ENCODE measurements at regions not wholly inside any gene's neighbourhood (a gene's known extent, or its start where the extent isn't known, plus 50 kb on each side); places are given as distances from the start of the nearest gene placed in this dataset.

GRCh38 chr3:6229778-6230410, 631.0 kb upstream of the GRM7 start:
- Histone ChIP-seq H3K4me1 (no peaks in the 10 kb centered on the region), H3K9me3 (no peaks in the 10 kb centered on the region), H3K27ac (no peak overlapping the region), H3K4me3 (no peak overlapping the region), H3K36me3 (no peaks in the 10 kb centered on the region), H3K27me3 (no peaks in the 10 kb centered on the region)
- no peak for TF ChIP-seq POLR2A (IDR thresholded peaks at IDR 0.05)
- no peak for TF ChIP-seq POLR2AphosphoS5 (IDR thresholded peaks at IDR 0.05)
- TF ChIP-seq EP300 (IDR thresholded peaks at IDR 0.05), result no peak
- no peak for TF ChIP-seq CTCF (IDR thresholded peaks at IDR 0.05)
- intact Hi-C loops (cut with DNase I), result no loop called here
- 86 to 91% methylated on average over 6 of the region's 6 CpGs for WGBS, 2 donors
- no peak for DNase-seq

- no peak for TF ChIP-seq CTCF (IDR thresholded peaks at IDR 0.05)
- no peak for TF ChIP-seq POLR2A (IDR thresholded peaks at IDR 0.05)
- no peak for TF ChIP-seq EP300 (IDR thresholded peaks at IDR 0.05)
- no peak for TF ChIP-seq POLR2AphosphoS5 (IDR thresholded peaks at IDR 0.05)
- Histone ChIP-seq H3K36me3 (no peaks in the 10 kb centered on the region), H3K4me1 (no peaks in the 10 kb centered on the region), H3K4me3 (no peak overlapping the region), H3K27ac (no peak overlapping the region), H3K27me3 (no peaks in the 10 kb centered on the region), H3K9me3 (no peaks in the 10 kb centered on the region)
- 91 to 93% methylated on average over 4 of the region's 4 CpGs for WGBS, 2 donors
- no peak for DNase-seq
- intact Hi-C loops (cut with DNase I), result no loop called here
These were observed 618.8 kb upstream of the GRM7 start for GRCh38 chr3:6242104-6242503.

GRCh38 chr3:6248528-6248927, 612.4 kb upstream of the GRM7 start:
- H3K9me3 ChIP-seq, result no peaks in the 10 kb centered on the region
- WGBS, 2 donors, result 47 to 85% methylated on average over 2 of the region's 2 CpGs
- no peaks in the 10 kb centered on the region for H3K4me1 ChIP-seq
- no peaks in the 10 kb centered on the region for H3K27me3 ChIP-seq
- intact Hi-C loops (cut with DNase I), result no loop called here
- TF ChIP-seq POLR2A (IDR thresholded peaks at IDR 0.05), result no peak
- TF ChIP-seq CTCF (IDR thresholded peaks at IDR 0.05), result no peak
- no peak for TF ChIP-seq POLR2AphosphoS5 (IDR thresholded peaks at IDR 0.05)
- no peak for TF ChIP-seq EP300 (IDR thresholded peaks at IDR 0.05)
- H3K36me3 ChIP-seq, result no peaks in the 10 kb centered on the region
- H3K27ac ChIP-seq, result no peak overlapping the region
- no peak for DNase-seq
- no peak overlapping the region for H3K4me3 ChIP-seq

- no peaks in the 10 kb centered on the region for H3K27me3 ChIP-seq
- TF ChIP-seq CTCF (IDR thresholded peaks at IDR 0.05) (no peak), POLR2A (IDR thresholded peaks at IDR 0.05) (no peak), EP300 (IDR thresholded peaks at IDR 0.05) (no peak), POLR2AphosphoS5 (IDR thresholded peaks at IDR 0.05) (no peak)
- no peak overlapping the region for H3K4me3 ChIP-seq
- H3K9me3 ChIP-seq, result no peaks in the 10 kb centered on the region
- H3K4me1 ChIP-seq, result no peaks in the 10 kb centered on the region
- intact Hi-C loops (cut with DNase I), result no loop called here
- H3K27ac ChIP-seq, result no peak overlapping the region
- H3K36me3 ChIP-seq, result no peaks in the 10 kb centered on the region
- DNase-seq, result no peak
- 58 to 73% methylated on average over 3 of the region's 3 CpGs for WGBS, 2 donors
These were observed 611.2 kb upstream of the GRM7 start for GRCh38 chr3:6249679-6250078.

- H3K9me3 ChIP-seq, result no peaks in the 10 kb centered on the region
- intact Hi-C loops (cut with DNase I), result no loop called here
- no peaks in the 10 kb centered on the region for H3K4me1 ChIP-seq
- H3K27me3 ChIP-seq, result no peaks in the 10 kb centered on the region
- H3K36me3 ChIP-seq, result no peaks in the 10 kb centered on the region
- no peak for DNase-seq
- no peak for TF ChIP-seq CTCF (IDR thresholded peaks at IDR 0.05)
- H3K27ac ChIP-seq, result no peak overlapping the region
- H3K4me3 ChIP-seq, result no peak overlapping the region
These were observed 610.7 kb upstream of the GRM7 start for GRCh38 chr3:6250167-6250566.
